LNCaP clone FGC (cell line): ENCODE measurements at regions not wholly inside any gene's neighbourhood (a gene's known extent, or its start where the extent isn't known, plus 50 kb on each side); places are given as distances from the start of the nearest gene placed in this dataset.

Source experiments
- DNase-seq: peaks from one replicate; pipeline ENCODE4 v3.0.0-alpha.2; 2011; ENCODE audit warnings: low read depth
- H3K4me3 ChIP-seq: 2 replicates; pipeline ENCODE4 v1.5.1; 2011; ENCODE audit warnings: mild to moderate bottlenecking, low read depth, low read length, control low read depth
- CTCF ChIP-seq: IDR thresholded peaks from 2 replicates; pipeline ENCODE4 v1.5.1; 2012; ENCODE audit warnings: mild to moderate bottlenecking; ENCODE audit not compliant: control insufficient read depth, insufficient read depth; ENCODE audit errors: extremely low read depth

- TF ChIP-seq CTCF = no peak
- H3K4me3 ChIP-seq = no peak overlapping the region
- no peak for DNase-seq
Measured at GRCh38 chr20:57031867-57032355, 234.5 kb downstream of the BMP7 start.

- no peak for DNase-seq
- no peak overlapping the region for H3K4me3 ChIP-seq
- TF ChIP-seq CTCF = no peak
Measured at GRCh38 chr20:57032847-57033246, 233.6 kb downstream of the BMP7 start.

GRCh38 chr20:57034001-57034400 is 232.4 kb downstream of the BMP7 start:
- H3K4me3 ChIP-seq = no peak overlapping the region
- DNase-seq = no peak
- TF ChIP-seq CTCF = no peak

- no peak for TF ChIP-seq CTCF
- H3K4me3 ChIP-seq = no peak overlapping the region
- no peak for DNase-seq
Measured at GRCh38 chr20:57037689-57038088, 228.8 kb downstream of the BMP7 start.

- TF ChIP-seq CTCF = no peak
- no peak for DNase-seq
- no peak overlapping the region for H3K4me3 ChIP-seq
Measured at GRCh38 chr20:57038608-57039440, 227.6 kb downstream of the BMP7 start.

- DNase-seq = no peak
- H3K4me3 ChIP-seq = no peak overlapping the region
- no peak for TF ChIP-seq CTCF
Measured at GRCh38 chr20:57040466-57040865, 226.0 kb downstream of the BMP7 start.

GRCh38 chr20:57040924-57041323 is 225.5 kb downstream of the BMP7 start:
- no peak overlapping the region for H3K4me3 ChIP-seq
- DNase-seq = no peak
- TF ChIP-seq CTCF = no peak
